C4-2B (cell line): ENCODE measurements at regions not wholly inside any gene's neighbourhood (a gene's known extent, or its start where the extent isn't known, plus 50 kb on each side); places are given as distances from the start of the nearest gene placed in this dataset.

Experiments used
- H3K27ac ChIP-seq: fragments of 450-650 bp; 2 replicates; pipeline ENCODE4 v1.5.1; 2017
- ZFX ChIP-seq: fragments of 450-650 bp; IDR thresholded peaks from 2 replicates; pipeline ENCODE4 v1.6.1; 2017
- TF ChIP-seq, protein P1 (sequence below): fragments of 450-650 bp; conservative IDR thresholded peaks from 2 replicates; pipeline ENCODE4 v1.5.1; 2017; ENCODE audit warnings: mild to moderate bottlenecking

DNA sequence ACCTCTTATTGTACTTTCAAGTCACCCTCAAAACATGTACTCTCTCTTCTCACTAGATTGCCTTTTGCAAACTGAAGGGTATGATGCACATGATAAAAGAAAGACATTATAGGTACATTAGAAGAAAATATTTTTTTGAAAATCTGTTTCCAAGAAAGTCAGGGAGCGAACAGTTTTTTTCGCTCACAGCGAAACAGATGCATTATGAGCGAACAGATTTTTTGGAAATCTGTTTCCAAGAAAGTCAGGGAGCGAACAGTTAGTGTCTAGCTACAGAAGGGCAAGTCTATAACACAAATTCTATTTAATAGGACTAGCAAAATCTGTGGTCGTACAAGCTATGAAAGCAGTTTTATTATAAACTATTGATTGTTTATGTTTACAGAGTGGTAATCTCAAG, 296.2 kb upstream of the ANO3 start:
- TF ChIP-seq, protein P1, sequence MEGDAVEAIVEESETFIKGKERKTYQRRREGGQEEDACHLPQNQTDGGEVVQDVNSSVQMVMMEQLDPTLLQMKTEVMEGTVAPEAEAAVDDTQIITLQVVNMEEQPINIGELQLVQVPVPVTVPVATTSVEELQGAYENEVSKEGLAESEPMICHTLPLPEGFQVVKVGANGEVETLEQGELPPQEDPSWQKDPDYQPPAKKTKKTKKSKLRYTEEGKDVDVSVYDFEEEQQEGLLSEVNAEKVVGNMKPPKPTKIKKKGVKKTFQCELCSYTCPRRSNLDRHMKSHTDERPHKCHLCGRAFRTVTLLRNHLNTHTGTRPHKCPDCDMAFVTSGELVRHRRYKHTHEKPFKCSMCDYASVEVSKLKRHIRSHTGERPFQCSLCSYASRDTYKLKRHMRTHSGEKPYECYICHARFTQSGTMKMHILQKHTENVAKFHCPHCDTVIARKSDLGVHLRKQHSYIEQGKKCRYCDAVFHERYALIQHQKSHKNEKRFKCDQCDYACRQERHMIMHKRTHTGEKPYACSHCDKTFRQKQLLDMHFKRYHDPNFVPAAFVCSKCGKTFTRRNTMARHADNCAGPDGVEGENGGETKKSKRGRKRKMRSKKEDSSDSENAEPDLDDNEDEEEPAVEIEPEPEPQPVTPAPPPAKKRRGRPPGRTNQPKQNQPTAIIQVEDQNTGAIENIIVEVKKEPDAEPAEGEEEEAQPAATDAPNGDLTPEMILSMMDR = no peak
- TF ChIP-seq ZFX = no peak
- H3K27ac ChIP-seq = no peak overlapping the region

DNA sequence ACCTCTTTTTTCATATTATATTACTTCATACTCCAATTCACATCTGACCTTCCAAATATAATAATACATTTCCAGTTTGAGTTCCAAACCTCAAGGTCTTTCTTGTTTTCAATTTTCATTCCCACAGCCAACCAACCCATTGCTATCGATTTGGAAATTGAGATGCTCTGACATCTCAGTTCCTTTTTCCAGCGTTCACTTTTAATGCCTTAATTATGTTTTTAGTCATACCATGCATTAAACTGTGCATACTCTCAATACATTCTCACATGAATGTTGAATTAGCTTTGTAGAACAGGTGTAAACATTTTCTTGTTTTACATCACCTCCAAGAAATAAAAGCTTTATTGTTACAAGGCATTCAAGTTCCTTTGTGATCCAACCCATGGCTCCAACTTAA, 294.2 kb upstream of the ANO3 start:
- TF ChIP-seq, protein P1 = no peak
- TF ChIP-seq ZFX = no peak
- H3K27ac ChIP-seq = no peak overlapping the region

DNA sequence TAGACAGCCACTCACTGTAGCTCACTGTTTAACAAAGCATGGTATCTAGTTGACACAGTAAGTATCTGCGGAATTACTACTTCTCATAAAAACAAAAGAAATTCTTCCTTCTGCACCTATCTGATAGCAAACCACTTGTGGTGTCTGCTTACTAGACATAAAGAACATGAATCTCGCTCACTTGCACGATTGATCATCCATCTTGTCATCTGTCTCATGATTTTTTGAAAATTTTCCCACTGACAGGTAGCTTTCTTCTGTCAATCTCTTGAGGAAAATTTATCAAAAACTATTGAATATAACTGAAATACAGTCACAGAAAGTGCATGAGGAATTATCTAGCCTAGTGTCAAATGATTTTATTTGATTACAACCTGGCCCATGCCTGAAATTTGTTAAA, 291.6 kb upstream of the ANO3 start:
- no peak overlapping the region for H3K27ac ChIP-seq
- TF ChIP-seq, protein P1 = no peak
- TF ChIP-seq ZFX = no peak

DNA sequence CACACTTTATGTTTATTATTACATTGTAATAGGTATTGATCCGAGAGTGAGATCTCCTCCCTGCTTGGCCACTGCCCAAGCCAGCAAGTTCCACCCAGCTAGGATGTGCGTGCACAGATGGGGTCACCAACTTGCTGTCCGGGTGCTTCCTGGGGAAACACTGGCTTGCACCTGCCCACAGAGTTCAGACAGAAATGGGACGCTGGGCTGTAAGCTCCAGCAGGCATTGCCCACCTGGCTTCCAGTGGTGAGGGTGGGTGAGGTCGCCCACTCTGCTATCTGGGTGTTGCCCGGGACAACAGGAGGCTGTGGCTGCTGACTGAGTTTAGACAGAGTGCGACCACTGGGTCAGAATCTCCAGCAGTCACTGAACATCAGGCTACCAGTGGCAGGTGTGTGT, 289.8 kb upstream of the ANO3 start:
- TF ChIP-seq, protein P1 = no peak
- no peak for TF ChIP-seq ZFX
- H3K27ac ChIP-seq = no peak overlapping the region

DNA sequence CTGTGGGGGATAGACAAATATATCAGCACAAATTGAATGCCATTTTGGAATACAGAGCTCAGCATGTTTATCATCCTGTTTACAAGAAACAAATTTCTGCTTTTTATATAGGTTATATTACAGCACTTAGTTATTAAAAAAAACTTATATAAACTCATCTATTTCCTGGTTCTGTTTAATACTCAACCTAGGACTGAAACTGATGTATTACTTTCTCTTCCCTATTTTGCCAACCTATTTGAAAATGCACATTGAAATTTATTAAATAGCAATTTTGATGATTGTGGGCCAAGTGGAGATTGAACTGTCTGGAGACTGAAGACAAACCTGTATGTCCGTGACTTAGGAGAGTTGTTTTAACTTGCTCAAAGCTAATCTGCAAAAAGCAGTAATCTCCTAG, 288.3 kb upstream of the ANO3 start:
- H3K27ac ChIP-seq = no peak overlapping the region
- TF ChIP-seq, protein P1 = no peak
- TF ChIP-seq ZFX = no peak

DNA sequence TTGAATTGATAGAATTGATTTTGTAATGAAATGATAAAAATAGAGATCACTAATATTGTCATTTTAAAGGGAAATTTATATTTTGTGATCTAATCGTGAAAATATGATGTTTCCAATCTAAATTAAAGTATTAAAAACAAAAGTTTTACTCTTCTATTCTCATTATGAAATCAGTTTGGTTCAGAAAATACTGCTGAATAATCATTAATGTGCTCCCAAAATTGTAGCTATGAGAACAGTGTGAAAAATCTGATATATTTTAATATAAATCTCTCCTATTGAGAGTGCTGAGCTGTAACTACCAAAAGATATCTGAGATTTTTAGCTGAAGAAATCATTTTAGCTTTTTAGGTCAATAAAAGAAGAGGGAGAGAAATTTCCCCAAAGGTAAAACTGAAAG, 287.5 kb upstream of the ANO3 start:
- no peak for TF ChIP-seq ZFX
- TF ChIP-seq, protein P1 = no peak
- no peak overlapping the region for H3K27ac ChIP-seq

DNA sequence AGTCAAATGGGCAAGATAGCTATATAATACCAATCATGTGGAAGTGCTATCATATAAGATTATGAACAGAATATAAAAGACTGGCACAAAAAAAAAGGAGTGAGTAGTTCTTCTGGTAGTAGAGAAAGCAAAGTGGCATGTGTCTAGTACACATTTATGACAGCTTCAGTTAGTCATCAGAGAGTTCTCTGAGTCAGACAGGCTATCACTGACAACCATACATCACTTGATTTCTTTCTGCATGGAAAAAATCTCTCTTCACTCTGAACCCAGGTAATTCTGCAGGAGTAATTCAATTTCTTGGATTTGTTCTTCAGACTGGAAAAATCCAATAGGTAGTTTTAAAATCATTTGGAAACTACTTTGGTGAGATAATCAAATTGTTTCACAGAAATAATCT, 286.8 kb upstream of the ANO3 start:
- no peak overlapping the region for H3K27ac ChIP-seq
- no peak for TF ChIP-seq ZFX
- TF ChIP-seq, protein P1 = no peak

DNA sequence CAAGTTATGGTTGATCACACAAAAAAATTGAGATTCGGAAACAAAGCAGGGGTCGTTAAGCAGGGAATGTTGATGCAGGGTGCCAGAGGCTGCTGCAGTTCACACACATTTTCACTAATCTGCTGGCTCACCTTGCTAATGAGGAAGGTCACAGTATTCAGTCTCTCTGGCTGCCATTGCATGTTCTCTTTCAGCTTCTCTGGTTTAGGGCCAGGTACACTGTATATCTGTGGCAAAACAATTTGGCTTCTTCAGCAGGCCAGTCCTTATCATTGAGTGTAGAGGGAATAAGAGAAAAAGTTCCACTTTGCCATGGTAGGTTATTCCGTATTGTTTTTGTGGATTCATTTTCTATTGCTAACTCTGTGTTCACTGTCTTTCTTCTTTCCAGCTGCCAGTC, 283.7 kb upstream of the ANO3 start:
- no peak for TF ChIP-seq ZFX
- TF ChIP-seq, protein P1 = no peak
- no peak overlapping the region; the same call in 1 of the 2 replicates for H3K27ac ChIP-seq
